GM10248 (cell line): ENCODE measurements at regions not wholly inside any gene's neighbourhood (a gene's known extent, or its start where the extent isn't known, plus 50 kb on each side); places are given as distances from the start of the nearest gene placed in this dataset.

Experiments
- CTCF ChIA-PET: fragments of 300-600 bp; sonication (Branson Sonifier 250); formaldehyde crosslinking; extraction: SDS; loops from one replicate; lab custom pipeline; 2021; ENCODE audit warnings: antibody characterized with exemption; lab: Yijun Ruan, JAX
- POLR2A ChIA-PET: fragments of 350-650 bp; sonication (Branson Sonifier 250); formaldehyde crosslinking; extraction: SDS; loops from one replicate; lab custom pipeline; 2020; ENCODE audit warnings: antibody characterized with exemption; lab: Yijun Ruan, JAX
- DNase-seq: peaks from one replicate; pipeline ENCODE4 v3.0.0; 2012; ENCODE audit errors: extremely low spot score
- CTCF ChIP-seq: IDR thresholded peaks from 2 replicates; pipeline ENCODE4 v1.5.1; 2012; ENCODE audit warnings: mild to moderate bottlenecking, low read depth; ENCODE audit errors: extremely low read depth, missing control alignments, control extremely low read depth

GRCh38 chr2:58734365-58734764 lies 493.2 kb upstream of the FANCL start:
- no peak for DNase-seq
- CTCF ChIA-PET: interaction anchor here (1.6 kb wide), 1 partner anchor 16 kb away, joined by 5 read pairs; no protein-coding TSS in a partner anchor
- POLR2A ChIA-PET: no interaction called here
- no peak for TF ChIP-seq CTCF

GRCh38 chr2:58732999-58733398 lies 491.9 kb upstream of the FANCL start:
- CTCF ChIA-PET: interaction anchor here (1.6 kb wide), 2 partner anchors 11 to 15 kb away, joined by 5 to 6 read pairs; no protein-coding TSS in a partner anchor
- no peak for DNase-seq
- no peak for TF ChIP-seq CTCF
- POLR2A ChIA-PET: no interaction called here

- no peak for TF ChIP-seq CTCF
- ChIA-PET CTCF (interaction anchor here (0.8 to 1.6 kb wide), 4 partner anchors 9 to 23 kb away, joined by 3 to 6 read pairs (median 4); no protein-coding TSS in a partner anchor), POLR2A (no interaction called here)
- DNase-seq: no peak
Observed at GRCh38 chr2:58731488-58731869, 490.4 kb upstream of the FANCL start.

- ChIA-PET CTCF (interaction anchor here (1.4 kb wide), 1 partner anchor 9 kb away, joined by 3 read pairs; no protein-coding TSS in a partner anchor), POLR2A (no interaction called here)
- TF ChIP-seq CTCF: no peak
- DNase-seq: no peak
Observed at GRCh38 chr2:58730764-58731487, 489.8 kb upstream of the FANCL start.

GRCh38 chr2:58727981-58728656 lies 487.0 kb upstream of the FANCL start:
- CTCF ChIA-PET: interaction anchor here (1.1 kb wide), 1 partner anchor 11 kb away, joined by 6 read pairs; no protein-coding TSS in a partner anchor
- no peak for DNase-seq
- no peak for TF ChIP-seq CTCF
- POLR2A ChIA-PET: no interaction called here

- TF ChIP-seq CTCF: no peak
- POLR2A ChIA-PET: no interaction called here
- CTCF ChIA-PET: interaction anchor here (1.7 kb wide), 1 partner anchor 10 kb away, joined by 6 read pairs; no protein-coding TSS in a partner anchor
- no peak for DNase-seq
Observed at GRCh38 chr2:58721912-58722591, 480.9 kb upstream of the FANCL start.
